ENCODE measurements at regions not wholly inside any gene's neighbourhood (a gene's known extent, or its start where the extent isn't known, plus 50 kb on each side); places are given as distances from the start of the nearest gene placed in this dataset.

DNA sequence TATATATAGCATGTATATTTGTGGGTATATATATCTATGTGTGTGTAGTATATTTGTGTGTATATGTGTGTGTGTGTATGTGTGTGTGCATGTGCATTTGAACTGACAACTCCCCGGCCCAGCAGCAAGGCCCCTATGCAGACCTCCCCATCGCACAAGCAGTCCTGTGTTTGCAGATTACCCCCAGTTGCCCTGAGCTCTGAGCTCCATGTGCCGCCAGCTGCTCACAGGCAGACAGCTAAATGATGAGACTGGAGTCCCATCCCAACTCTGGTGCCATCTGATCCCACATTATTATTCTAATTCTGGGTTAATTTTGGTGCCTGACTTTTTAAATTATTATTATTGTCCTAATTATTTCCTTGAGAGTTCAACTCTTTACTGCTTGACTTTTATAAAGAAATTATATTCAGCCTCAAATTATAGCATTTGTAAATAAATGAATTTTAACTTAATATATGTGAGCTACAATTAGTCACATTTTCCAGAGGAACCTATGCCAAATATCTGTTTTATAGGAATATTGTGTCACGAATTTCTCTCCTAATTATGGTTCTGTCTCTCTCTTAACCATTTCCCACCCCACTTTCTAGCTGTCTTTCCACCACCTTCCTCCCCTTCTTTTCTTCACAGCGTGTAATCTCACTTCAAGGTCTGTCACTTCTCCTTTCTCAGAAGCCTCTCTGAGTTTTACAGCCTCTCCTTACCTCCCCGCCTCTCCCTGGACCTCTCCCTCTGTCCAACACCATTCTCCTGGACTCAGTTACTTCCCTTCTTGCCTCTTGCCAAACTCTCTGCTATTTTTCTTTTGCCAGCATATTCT, 90.6 kb upstream of the SYNDIG1 start:
- DNase-seq (ENCODE audit: insufficient read length, low spot score) (no peak), FAIRE-seq (no peak)

GRCh38 chr20:24376311-24377099, 92.9 kb upstream of the SYNDIG1 start:
- no peak for DNase-seq (ENCODE audit: insufficient read length, low spot score)
- no peak for FAIRE-seq

DNA sequence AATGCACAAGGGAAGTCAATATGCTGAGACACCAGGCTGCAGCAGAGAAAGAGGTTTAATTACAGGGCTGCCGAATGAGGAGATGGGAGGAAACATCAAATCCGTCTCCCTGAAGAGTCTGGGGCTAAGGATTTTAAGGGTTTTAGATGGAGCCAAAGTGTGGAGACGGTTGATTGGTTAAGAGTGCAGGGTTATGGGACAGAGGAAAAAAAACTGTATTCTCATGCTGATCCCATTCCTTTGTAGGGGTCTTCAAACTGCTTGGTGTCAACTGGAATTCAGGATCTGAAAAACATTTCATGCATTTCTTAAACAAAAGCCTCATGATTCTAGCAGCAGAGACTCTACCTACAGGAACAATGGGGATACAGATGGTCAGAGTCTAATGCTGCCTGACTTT, 96.1 kb upstream of the SYNDIG1 start:
- no peak for DNase-seq (ENCODE audit: insufficient read length, low spot score)
- FAIRE-seq: no peak

GRCh38 chr20:24370911-24371695, 98.3 kb upstream of the SYNDIG1 start:
- FAIRE-seq: no peak
- no peak for DNase-seq (ENCODE audit: insufficient read length, low spot score)

GRCh38 chr20:24370249-24370648, 99.2 kb upstream of the SYNDIG1 start:
- FAIRE-seq: no peak
- no peak for DNase-seq (ENCODE audit: insufficient read length, low spot score)

- FAIRE-seq: no peak
- no peak for DNase-seq (ENCODE audit: insufficient read length, low spot score)
These were observed 101.2 kb upstream of the SYNDIG1 start for GRCh38 chr20:24368253-24368652.

DNA sequence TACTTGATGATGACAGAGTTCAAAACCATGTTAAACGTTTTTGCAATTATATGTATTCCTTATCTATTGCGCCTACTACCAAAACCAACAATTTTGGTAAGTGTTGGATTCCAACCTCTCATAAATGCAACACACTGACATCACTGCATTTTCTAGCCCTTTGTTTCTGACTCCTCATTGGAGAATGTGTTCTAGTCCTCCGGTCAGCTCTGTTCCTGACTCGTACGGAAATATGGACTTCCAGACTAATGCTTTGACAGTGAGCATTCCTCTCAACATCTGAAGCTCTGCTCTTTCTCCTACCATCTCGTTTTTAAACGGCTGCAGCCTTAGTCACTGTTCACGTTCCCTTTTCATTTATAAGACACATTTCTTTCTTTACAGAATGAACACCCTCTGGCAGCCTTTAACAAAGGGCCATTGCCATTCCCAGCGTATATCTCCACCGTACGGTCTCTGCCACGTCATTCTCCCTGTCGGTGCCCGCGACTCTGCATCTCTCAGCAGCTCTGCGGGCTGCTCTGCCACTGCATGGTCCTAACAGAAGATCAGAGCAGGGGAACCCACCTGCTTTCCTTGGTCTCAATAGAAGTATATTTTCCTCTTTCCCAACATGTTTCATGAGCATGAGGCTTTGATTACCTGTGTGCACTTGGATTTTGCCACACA, 103.0 kb upstream of the SYNDIG1 start:
- no peak for FAIRE-seq

DNA sequence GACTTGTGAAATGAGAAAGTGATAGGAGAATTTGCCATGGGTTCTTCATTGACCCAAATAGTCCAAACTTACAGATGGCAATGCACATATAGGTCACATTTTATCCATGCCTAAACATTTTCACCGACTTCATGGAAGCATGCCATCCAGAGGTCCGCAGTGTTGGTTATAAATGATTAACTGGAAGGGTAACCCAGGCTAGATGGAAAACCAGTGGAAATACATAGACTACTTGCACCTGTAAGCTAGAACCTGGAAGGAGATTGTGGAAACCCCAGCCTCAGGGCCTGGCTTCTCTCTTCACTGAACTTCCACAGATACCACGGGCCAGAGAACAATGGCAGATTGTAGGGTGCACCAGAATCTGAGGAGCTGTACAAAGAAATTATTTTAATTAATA, 103.8 kb upstream of the SYNDIG1 start:
- no peak for FAIRE-seq
- DNase-seq (ENCODE audit: insufficient read length, low spot score): no peak

More for the DNA sequence above, 103.0 kb upstream of the SYNDIG1 start:
- no peak for DNase-seq (ENCODE audit: insufficient read length, low spot score)

DNA sequence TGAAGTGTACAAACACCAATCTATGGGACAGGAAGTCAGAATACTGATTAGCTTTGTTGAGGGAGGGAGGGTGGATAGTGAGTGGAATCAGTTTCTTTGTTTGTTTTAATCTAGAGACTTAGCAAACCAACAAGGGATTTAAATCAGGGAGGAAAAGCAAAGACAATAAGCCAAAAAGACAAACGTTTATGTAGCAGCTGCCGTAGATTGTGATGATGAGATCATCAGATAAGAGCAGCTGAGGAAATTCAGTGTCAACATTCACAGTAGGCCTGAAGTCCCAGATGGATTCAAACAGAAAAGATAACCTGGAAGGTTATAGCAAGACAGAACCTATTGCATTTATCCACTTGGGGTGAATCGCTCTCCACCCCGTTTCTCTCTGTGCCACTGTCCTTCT, 104.9 kb upstream of the SYNDIG1 start:
- DNase-seq (ENCODE audit: insufficient read length, low spot score) (no peak), FAIRE-seq (no peak)

DNA sequence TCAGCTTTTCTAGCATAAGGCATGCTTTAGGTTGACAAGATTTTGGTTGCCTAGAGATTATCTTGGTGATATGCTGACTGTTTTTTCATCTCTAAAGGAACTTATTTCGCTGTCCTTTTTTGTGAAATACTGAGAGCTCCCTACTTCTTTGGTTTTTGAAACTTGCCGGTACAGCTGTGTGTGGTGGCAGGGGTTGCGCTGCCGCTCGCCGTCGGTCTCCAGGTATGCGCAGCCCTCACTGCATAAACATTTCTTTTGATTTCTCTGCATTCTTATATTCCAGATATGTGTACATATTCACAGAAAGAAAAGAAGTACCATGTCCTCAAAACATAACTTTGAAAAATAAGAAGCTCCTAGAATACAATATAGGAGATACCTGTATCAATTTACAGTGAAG, 106.4 kb upstream of the SYNDIG1 start:
- no peak for DNase-seq (ENCODE audit: insufficient read length, low spot score)
- no peak for FAIRE-seq

DNA sequence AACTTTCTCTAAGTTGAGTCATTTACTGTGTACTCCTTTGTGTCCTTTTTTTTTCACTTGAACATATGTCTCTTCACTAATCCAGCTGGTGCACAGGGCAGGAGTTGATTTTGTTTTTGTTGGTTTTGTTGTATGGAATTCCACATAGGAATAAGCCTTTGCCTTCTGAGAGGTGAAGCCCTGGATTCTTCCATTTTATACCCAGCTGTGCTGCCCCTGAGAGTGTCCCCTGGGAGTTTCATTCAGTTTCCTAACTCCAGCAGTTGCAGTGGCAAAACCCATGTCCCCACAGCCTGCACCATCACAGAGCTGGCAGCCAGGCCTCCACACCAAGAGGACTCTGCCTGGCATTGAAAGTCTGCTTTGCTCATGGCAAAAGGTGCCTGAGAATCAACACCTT, 107.3 kb upstream of the SYNDIG1 start:
- FAIRE-seq: no peak

DNA sequence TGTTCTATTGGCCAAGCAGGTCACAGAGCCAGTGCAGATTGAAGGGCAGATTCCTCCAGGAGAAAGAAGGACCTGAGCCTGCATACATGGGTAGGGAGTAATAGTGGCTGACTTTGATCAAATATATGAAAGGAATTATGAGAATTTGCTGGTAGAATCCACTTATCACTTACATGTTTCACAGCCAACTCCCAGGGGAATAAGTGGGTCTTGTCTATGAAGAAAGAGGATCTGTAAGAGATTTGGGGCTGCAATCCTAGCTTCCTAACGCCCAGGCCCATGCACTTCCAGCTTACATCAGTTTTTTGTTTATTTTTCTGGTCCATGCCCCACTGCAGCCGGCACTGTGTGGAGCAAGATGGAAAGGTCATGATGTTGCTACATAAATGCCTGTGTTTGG, 107.9 kb upstream of the SYNDIG1 start:
- DNase-seq (ENCODE audit: insufficient read length, low spot score) (no peak), FAIRE-seq (no peak)

More for the DNA sequence above, 107.3 kb upstream of the SYNDIG1 start:
- no peak for DNase-seq (ENCODE audit: insufficient read length, low spot score)

GRCh38 chr20:24360531-24360930, 108.9 kb upstream of the SYNDIG1 start:
- no peak for DNase-seq (ENCODE audit: insufficient read length, low spot score)
- no peak for FAIRE-seq

DNA sequence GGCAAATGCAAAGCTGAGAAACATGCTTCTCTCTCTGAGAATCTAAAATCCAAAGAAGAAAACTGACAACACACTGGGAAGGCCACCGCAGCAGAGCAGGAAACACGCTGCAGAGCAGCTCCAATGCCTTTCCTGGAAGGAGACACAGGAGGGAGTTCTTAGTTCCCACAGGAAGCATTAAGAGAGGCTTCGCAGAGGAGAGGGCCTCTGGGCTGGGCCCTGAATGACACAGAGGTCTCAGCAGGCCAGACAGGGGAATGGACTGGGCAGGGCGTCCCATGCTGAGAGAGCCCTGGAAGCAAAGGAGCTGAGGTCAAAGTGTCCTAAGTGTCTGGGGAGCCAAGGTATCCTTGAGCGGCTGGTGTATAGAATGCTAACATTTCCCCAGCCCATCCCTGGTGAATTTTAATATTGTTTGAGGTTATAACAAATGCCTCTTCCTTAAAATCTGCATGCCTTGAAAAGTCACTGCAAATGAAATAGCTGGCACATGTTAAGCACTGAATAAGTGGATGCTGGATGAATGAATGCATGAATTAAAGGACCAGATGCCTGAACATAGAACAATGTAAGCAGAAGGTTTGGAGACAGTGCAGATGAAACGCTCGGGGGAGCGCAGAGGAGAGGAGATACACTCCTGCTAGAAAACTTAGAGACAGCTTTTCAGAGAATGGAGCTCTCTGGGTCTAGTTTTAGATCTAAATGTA, 110.0 kb upstream of the SYNDIG1 start:
- DNase-seq (ENCODE audit: insufficient read length, low spot score) (no peak), FAIRE-seq (no peak)

GRCh38 chr20:24357931-24358330, 111.5 kb upstream of the SYNDIG1 start:
- no peak for DNase-seq (ENCODE audit: insufficient read length, low spot score)
- no peak for FAIRE-seq

DNA sequence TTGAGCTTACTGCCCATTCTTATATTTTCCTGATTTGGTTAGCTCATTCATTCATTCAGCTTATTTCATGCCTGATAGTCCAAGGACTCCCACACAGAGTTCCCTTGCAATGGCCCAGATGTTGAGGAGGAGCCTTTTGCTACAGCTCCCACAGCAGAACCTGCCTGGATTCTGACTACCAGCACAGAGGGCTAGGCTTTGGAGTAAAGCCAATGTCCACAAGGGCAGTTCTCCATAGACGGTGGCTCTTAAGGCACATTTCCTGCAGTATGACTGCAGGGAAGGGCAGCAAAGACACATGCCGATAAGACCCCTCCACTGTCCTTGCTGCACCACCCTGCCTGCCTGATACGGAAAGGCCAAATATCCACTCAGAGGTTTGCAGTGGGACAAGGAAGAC, 112.3 kb upstream of the SYNDIG1 start:
- FAIRE-seq: no peak
- no peak for DNase-seq (ENCODE audit: insufficient read length, low spot score)

DNA sequence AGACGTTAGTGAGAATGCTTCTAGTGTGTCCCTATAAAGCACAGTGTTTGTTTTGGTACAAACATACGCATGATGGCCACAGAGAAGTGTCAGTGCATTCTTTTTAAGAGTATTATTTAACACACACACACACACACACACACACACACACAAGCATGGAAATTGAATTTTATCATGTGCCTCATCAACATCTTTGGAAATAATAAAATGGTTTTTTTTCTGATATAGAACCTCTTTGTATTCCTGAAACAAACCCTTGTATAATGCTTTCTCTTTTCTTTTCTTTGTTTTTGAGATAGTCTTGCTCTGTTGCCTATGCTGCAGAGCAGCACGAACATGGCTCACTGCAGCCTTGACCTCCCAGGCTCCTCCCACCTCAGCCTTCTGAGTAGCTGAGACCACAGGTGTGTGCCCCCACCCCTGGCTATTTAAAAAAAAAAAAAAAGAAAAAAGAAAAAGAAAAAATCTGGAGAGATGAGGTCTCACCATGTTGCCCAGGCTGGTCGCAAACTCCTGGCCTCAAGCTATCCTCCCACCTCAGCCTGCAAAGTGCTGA, 116.2 kb upstream of the SYNDIG1 start:
- FAIRE-seq: no peak
- no peak for DNase-seq (ENCODE audit: insufficient read length, low spot score)

DNA sequence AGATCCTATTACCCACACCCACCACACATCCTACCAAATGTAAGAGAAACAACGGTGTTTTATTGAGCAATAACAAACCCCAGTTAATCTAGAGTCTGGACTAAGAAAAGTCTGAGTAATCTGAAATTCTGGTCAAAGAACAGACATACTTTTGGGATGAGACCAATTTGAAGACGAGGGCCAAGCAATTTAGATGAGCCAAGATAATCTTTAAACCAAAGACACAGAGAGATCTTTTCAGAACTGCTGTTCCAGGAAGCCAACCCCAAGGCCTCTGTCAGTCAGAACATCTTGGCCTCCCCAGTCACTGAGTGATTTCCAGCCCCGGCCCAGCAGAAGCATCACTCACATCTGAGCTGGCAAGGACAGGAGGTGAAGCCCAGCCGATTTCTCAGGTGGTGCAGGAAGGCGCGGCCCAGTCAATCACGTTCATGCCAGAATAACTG, 118.5 kb upstream of the SYNDIG1 start:
- DNase-seq (ENCODE audit: insufficient read length, low spot score) (no peak), FAIRE-seq (no peak)

- no peak for FAIRE-seq
- no peak for DNase-seq (ENCODE audit: insufficient read length, low spot score)
These were observed 127.6 kb upstream of the SYNDIG1 start for GRCh38 chr20:24341781-24342180.

DNA sequence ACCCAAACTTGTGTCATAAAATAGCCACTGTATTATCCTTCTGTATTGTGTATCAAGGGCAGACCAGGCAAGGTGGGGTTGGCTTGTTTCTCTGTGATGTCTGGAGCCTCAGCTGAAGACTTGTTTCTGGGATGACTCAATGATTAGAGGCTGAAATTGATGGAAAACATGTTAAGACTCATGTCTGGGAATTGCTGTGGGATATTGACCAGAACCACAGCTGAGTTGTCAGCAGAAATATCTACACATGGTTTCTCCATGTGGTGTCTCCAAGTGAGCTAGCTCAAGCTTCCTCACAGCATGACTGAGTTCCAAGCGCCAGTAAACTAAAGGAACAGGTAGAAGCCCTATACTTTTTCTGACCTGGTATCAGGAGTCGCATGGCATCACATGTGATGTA, 128.5 kb upstream of the SYNDIG1 start:
- FAIRE-seq: no peak
- no peak for DNase-seq (ENCODE audit: insufficient read length, low spot score)

All from GM19239 (cell line).